ENCODE measurements at regions not wholly inside any gene's neighbourhood (a gene's known extent, or its start where the extent isn't known, plus 50 kb on each side); places are given as distances from the start of the nearest gene placed in this dataset.
A peak's percentile ranks its signal among the peaks of the same experiment; 100 is the strongest.
"Not testable (repeated sequence)": the region's sequence is repeated elsewhere in the genome, so short reads cannot be mapped to it uniquely, and the experiment has no call there.

DNA sequence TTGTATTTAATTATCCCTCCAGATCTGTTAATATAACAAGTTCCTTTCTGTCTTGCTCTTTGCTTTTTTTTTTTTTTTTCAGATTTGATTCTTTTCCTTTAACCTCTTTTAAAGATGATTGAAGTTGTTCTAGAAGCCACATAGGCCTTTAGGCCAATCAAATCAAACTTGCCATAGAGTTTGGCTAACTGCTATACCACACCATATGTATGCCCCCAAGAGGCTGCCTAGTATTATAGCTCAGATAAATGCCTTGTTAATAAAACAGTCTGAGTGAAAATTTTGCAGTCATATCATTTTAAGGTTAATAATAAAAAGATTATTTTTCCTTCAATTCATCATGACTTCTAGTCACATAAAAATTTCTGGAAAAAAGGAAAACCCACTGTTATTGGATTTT, 696.0 kb upstream of the CHRM3 start:
- Histone ChIP-seq H3K27me3 (no peaks in the 10 kb centered on the region), H3K4me1 (no peaks in the 10 kb centered on the region), H3K9me3 (no peaks in the 10 kb centered on the region), H3K4me3 (no peak overlapping the region), H3K27ac (no peak overlapping the region), H3K36me3 (no peaks in the 10 kb centered on the region)
- DNase-seq (no peak), ATAC-seq (ENCODE audit: low FRiP score in 2 of 2) (no peak)
- TF ChIP-seq POLR2AphosphoS5 (IDR thresholded peaks at IDR 0.05) (no peak), EP300 (IDR thresholded peaks at IDR 0.05) (no peak), POLR2A (IDR thresholded peaks at IDR 0.05) (no peak)
- TF ChIP-seq, protein P1, sequence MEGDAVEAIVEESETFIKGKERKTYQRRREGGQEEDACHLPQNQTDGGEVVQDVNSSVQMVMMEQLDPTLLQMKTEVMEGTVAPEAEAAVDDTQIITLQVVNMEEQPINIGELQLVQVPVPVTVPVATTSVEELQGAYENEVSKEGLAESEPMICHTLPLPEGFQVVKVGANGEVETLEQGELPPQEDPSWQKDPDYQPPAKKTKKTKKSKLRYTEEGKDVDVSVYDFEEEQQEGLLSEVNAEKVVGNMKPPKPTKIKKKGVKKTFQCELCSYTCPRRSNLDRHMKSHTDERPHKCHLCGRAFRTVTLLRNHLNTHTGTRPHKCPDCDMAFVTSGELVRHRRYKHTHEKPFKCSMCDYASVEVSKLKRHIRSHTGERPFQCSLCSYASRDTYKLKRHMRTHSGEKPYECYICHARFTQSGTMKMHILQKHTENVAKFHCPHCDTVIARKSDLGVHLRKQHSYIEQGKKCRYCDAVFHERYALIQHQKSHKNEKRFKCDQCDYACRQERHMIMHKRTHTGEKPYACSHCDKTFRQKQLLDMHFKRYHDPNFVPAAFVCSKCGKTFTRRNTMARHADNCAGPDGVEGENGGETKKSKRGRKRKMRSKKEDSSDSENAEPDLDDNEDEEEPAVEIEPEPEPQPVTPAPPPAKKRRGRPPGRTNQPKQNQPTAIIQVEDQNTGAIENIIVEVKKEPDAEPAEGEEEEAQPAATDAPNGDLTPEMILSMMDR (IDR thresholded peaks at IDR 0.05), result no peak

DNA sequence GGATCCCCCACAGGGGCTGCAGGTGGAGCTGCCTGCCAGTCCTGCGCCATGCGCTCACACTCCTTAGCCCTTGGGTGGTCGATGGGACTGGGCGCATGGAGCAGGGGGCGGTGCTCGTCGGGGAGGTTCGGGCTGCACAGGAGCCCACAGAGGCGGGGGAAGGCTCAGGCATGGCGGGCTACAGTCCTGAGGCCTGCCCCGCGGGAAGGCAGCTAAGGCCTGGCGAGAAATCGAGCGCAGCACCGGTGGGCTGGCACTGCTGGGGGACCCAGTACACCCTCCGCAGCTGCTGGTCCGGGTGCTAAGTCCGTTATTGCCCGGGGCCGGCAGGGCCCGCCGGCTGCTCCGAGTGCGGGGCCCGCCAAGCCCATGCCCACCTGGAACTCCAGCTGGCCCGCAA, 701.8 kb upstream of the CHRM3 start:
- DNase-seq, result peak in 1 of 2 donors; percentile 77
- not testable (repeated sequence) for H3K9me3 ChIP-seq; H3K4me3 ChIP-seq; H3K27me3 ChIP-seq; H3K36me3 ChIP-seq; H3K4me1 ChIP-seq; H3K27ac ChIP-seq; ATAC-seq (ENCODE audit: low FRiP score in 2 of 2)
- 99% methylated on average over 21 of the region's 27 CpGs; no CpG with 5 or more reads in 1 of the 2 donors for WGBS, 2 donors

DNA sequence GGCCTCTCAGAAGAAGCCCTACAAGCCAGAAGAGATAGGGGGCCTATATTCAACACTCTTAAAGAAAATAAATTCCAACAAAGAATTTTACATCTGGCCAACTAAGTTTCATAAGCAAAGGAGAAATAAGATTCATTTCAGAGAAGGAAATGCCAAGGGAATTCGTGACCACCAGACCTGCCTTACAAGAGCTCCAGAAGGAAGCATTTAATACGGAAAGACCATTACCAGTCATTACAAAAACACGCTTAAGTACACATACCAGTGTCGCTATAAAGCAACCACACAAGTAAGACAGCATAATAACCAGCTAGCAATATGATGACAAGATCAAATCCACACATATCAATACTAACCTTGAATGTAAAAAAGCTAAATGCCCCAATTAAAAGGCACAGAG, 704.9 kb upstream of the CHRM3 start:
- no peaks in the 10 kb centered on the region for H3K4me1 ChIP-seq
- TF ChIP-seq, protein P1 (IDR thresholded peaks at IDR 0.05), result no peak
- TF ChIP-seq POLR2AphosphoS5 (IDR thresholded peaks at IDR 0.05) (no peak), EP300 (IDR thresholded peaks at IDR 0.05) (no peak), POLR2A (IDR thresholded peaks at IDR 0.05) (no peak)
- no peaks in the 10 kb centered on the region for H3K36me3 ChIP-seq
- 91 to 94% methylated on average over 4 of the region's 4 CpGs for WGBS, 2 donors
- H3K9me3 ChIP-seq, result peaks cover 0 to 3% (median 0%) of the 10 kb centered on the region in 4 donors
- no peak for ATAC-seq (ENCODE audit: low FRiP score in 2 of 2)
- no peaks in the 10 kb centered on the region for H3K27me3 ChIP-seq
- no peak for DNase-seq
- no peak overlapping the region for H3K27ac ChIP-seq
- H3K4me3 ChIP-seq, result no peak overlapping the region

DNA sequence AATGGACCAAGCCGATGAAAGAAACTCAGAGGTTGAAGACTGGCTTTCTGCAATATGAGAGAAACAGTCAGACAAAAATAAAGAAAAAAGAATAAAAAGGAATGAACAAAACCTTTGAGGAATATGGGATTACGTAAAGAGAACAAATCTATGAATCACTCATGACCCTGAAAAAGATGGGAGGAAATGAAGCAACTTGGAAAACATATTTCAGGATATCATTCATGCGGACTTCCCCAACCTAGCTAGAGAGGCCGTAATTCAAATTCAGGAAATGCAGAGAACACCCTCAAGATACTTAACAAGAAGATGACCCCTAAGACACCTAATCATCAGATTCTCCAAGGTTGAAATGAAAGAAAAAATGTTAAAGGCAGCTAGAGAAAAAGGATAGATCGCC, 705.3 kb upstream of the CHRM3 start:
- H3K36me3 ChIP-seq, result no peaks in the 10 kb centered on the region
- 72 to 77% methylated on average over 5 of the region's 5 CpGs for WGBS, 2 donors
- H3K4me1 ChIP-seq, result no peaks in the 10 kb centered on the region
- peaks cover 0 to 3% (median 0%) of the 10 kb centered on the region in 4 donors for H3K9me3 ChIP-seq
- ATAC-seq (ENCODE audit: low FRiP score in 2 of 2) (no peak), DNase-seq (no peak)
- H3K27me3 ChIP-seq, result no peaks in the 10 kb centered on the region
- no peak overlapping the region for H3K27ac ChIP-seq
- H3K4me3 ChIP-seq, result no peak overlapping the region
- TF ChIP-seq POLR2AphosphoS5 (IDR thresholded peaks at IDR 0.05) (no peak), EP300 (IDR thresholded peaks at IDR 0.05) (no peak), POLR2A (IDR thresholded peaks at IDR 0.05) (no peak)
- TF ChIP-seq, protein P1 (IDR thresholded peaks at IDR 0.05), result no peak

DNA sequence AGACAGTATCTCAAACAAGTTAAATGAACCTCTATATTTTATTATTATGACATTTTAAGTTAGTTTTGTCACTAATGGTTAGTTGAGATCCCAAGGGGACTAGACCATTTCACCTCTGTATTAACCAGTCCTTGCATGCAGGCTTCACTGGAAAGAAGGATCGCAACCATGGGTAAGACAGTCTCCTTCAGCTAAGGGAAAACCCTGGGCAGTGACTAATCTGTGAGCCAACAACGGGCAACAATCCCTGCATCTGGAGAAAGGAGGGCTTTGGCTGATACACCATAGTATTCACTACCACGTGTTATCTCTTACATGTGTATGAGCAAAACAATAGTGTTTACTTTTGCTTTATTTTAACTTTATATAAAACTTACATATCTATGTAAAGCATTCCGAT, 708.8 kb upstream of the CHRM3 start:
- Histone ChIP-seq H3K36me3 (no peaks in the 10 kb centered on the region), H3K4me3 (no peak overlapping the region), H3K4me1 (no peaks in the 10 kb centered on the region), H3K27me3 (no peaks in the 10 kb centered on the region), H3K27ac (no peak overlapping the region), H3K9me3 (peaks cover 0 to 3% (median 0%) of the 10 kb centered on the region in 4 donors)
- ATAC-seq (ENCODE audit: low FRiP score in 2 of 2) (no peak), DNase-seq (no peak)
- TF ChIP-seq EP300 (IDR thresholded peaks at IDR 0.05), result no peak
- TF ChIP-seq POLR2AphosphoS5 (IDR thresholded peaks at IDR 0.05), result no peak
- TF ChIP-seq, protein P1 (IDR thresholded peaks at IDR 0.05), result no peak
- TF ChIP-seq POLR2A (IDR thresholded peaks at IDR 0.05), result no peak
- 83 to 86% methylated on average over 4 of the region's 4 CpGs for WGBS, 2 donors

Data from upper lobe of left lung (tissue), 6 donors.